Left ventricle myocardium inferior (tissue), 1 donor: ENCODE measurements at regions not wholly inside any gene's neighbourhood (a gene's known extent, or its start where the extent isn't known, plus 50 kb on each side); places are given as distances from the start of the nearest gene placed in this dataset.

ENCODE experiments used
- DNase-seq: peaks from one replicate; pipeline ENCODE4 v3.0.0-alpha.2; 2020
- H3K27ac ChIP-seq: fragments of 200-600 bp; replicated peaks from 2 replicates; pipeline ENCODE4 v1.8.0; 2021
- H3K27me3 ChIP-seq: fragments of 200-600 bp; 2 replicates; pipeline ENCODE4 v1.8.0; 2021; ENCODE audit warnings: low read depth
- H3K36me3 ChIP-seq: fragments of 200-600 bp; 2 replicates; pipeline ENCODE4 v1.8.0; 2021
- H3K4me1 ChIP-seq: fragments of 200-600 bp; 2 replicates; pipeline ENCODE4 v1.8.0; 2021
- H3K4me3 ChIP-seq: fragments of 200-600 bp; 2 replicates; pipeline ENCODE4 v1.8.0; 2021; ENCODE audit warnings: mild to moderate bottlenecking, moderate library complexity
- H3K9me3 ChIP-seq: fragments of 200-600 bp; replicated peaks from 2 replicates; pipeline ENCODE4 v1.8.0; 2021
- CTCF ChIP-seq: fragments of 200-600 bp; IDR thresholded peaks from 2 replicates; pipeline ENCODE4 v1.8.0; 2021; ENCODE audit warnings: antibody characterized with exemption, mild to moderate bottlenecking, borderline replicate concordance
- intact Hi-C: fragments of 100-400 bp; cut with micrococcal nuclease; formaldehyde crosslinking; loops from one replicate; pipeline ENCODE4 v1.11.0; 2022
- donor health status: DM: no; HTN: yes; CAD: no; lungs with severe emphysema.

DNA sequence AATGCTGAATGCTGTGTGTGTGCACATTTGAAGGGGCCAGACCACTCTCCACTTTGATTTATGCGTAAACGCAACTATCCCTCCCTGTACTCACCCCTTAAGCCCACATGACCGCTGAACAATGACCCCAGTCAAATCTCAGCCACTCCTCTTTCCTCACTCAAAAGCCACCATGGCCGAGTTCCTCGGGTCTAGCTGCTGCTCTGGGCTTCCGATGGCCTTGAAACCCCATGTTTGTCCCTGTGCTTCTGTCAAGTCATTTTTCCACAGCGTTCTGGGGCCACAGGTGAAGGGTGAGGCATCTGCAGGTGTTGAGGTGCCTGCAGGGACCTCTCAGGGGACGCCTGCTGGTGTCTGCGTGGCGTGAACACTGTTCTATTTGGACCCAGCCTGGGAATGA is 74.3 kb upstream of the TMEM18 start:
- no peaks in the 10 kb centered on the region for H3K4me1 ChIP-seq
- H3K36me3 ChIP-seq, result no peaks in the 10 kb centered on the region
- H3K27me3 ChIP-seq, result peaks cover 60% of the 10 kb centered on the region
- no peak overlapping the region for H3K4me3 ChIP-seq
- intact Hi-C loops, result no loop called here
- no peak for DNase-seq
- H3K27ac ChIP-seq, result no peak overlapping the region
- no peak for TF ChIP-seq CTCF
- H3K9me3 ChIP-seq, result no peaks in the 10 kb centered on the region

- intact Hi-C loops, result no loop called here
- peaks cover 2% of the 10 kb centered on the region for H3K9me3 ChIP-seq
- no peak for TF ChIP-seq CTCF
- DNase-seq, result no peak
- no peaks in the 10 kb centered on the region for H3K36me3 ChIP-seq
- no peak overlapping the region for H3K4me3 ChIP-seq
- no peaks in the 10 kb centered on the region for H3K4me1 ChIP-seq
- H3K27ac ChIP-seq, result no peak overlapping the region
- H3K27me3 ChIP-seq, result peaks cover 59% of the 10 kb centered on the region
Measured at GRCh38 chr2:750628-751027, 73.4 kb upstream of the TMEM18 start.

- Histone ChIP-seq H3K4me1 (no peaks in the 10 kb centered on the region), H3K27ac (no peak overlapping the region), H3K27me3 (peaks cover 63% of the 10 kb centered on the region), H3K9me3 (peaks cover 9% of the 10 kb centered on the region), H3K4me3 (no peak overlapping the region), H3K36me3 (no peaks in the 10 kb centered on the region)
- intact Hi-C loops, result no loop called here
- no peak for TF ChIP-seq CTCF
- no peak for DNase-seq
Measured at GRCh38 chr2:747762-748351, 70.7 kb upstream of the TMEM18 start.

DNA sequence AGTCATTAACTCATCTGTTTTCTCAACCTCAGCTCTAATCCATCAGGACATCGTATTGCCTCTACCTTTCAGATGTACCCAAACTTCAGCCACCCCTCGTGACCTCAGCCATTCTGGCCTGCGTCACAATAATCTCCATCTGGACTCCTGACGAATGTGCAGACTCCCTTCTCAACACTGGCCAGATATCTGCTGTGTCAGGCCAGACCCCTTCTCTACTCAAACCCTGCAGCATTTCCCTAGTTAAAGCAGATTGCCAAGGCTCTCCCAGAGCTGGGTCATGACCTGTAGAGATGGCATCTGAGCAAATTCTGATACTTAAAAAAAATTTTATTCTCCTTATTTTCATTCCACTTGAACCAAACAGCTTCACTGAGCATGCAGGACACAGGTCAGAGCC is 69.5 kb upstream of the TMEM18 start:
- no peak overlapping the region for H3K27ac ChIP-seq
- peaks cover 62% of the 10 kb centered on the region for H3K27me3 ChIP-seq
- intact Hi-C loops, result no loop called here
- DNase-seq, result no peak
- H3K4me3 ChIP-seq, result no peak overlapping the region
- H3K9me3 ChIP-seq, result peaks cover 9% of the 10 kb centered on the region
- no peaks in the 10 kb centered on the region for H3K36me3 ChIP-seq
- TF ChIP-seq CTCF, result no peak
- no peaks in the 10 kb centered on the region for H3K4me1 ChIP-seq

- intact Hi-C loops, result no loop called here
- no peak for TF ChIP-seq CTCF
- Histone ChIP-seq H3K27ac (no peak overlapping the region), H3K36me3 (no peaks in the 10 kb centered on the region), H3K27me3 (peaks cover 52% of the 10 kb centered on the region), H3K4me1 (peaks cover 17% of the 10 kb centered on the region), H3K4me3 (no peak overlapping the region), H3K9me3 (peaks cover 9% of the 10 kb centered on the region)
- DNase-seq, result no peak
Measured at GRCh38 chr2:744088-744487, 66.9 kb upstream of the TMEM18 start.
